ENCODE measurements at regions not wholly inside any gene's neighbourhood (a gene's known extent, or its start where the extent isn't known, plus 50 kb on each side); places are given as distances from the start of the nearest gene placed in this dataset.

DNA sequence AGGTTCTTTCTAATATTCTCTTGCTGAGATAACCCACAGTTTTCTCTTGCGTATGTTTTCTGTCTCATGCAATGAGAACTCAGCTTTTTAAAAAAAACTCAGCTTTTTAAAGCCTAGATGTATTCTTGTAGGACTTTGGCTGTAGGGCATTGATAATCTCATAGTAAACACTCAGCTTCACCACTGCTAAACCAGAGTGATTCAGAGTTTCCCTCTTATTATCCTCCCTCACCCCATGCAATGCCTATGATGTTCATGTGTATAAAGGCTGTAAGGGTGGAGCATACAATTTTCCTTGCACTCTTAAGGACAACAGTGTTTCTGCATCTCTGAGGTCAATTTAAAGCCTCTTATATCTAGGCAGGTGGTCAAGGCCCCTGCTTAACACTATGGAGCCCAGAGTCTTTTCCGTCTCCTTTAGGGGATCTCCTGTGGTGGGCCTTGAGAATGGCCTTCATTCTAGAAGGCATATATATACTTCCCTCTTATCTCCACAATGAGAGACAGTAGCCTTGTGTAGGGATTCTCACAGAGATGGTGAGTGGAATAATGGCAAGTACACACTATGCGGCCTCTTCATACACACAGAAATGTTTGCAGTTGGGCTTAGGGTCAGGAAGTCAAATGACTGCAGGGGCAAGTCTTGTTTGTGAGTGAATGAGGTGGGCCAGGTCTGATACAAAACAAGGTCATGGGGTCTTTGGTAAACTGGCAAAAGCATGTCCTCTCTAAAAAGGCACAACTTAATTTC, 279.6 kb downstream of the HS3ST3A1 start:
- TF ChIP-seq CTCF (IDR thresholded peaks at IDR 0.05) (no peak), EZH2 (IDR thresholded peaks at IDR 0.05; ENCODE audit: borderline replicate concordance, insufficient read depth, low read depth, low read length, poor library complexity, severe bottlenecking) (no peak)
